Neural progenitor cell (in vitro differentiated cells): ENCODE measurements at regions not wholly inside any gene's neighbourhood (a gene's known extent, or its start where the extent isn't known, plus 50 kb on each side); places are given as distances from the start of the nearest gene placed in this dataset.

Source experiments
- DNase-seq: peaks from one replicate; pipeline ENCODE4 v3.0.0-alpha.2; 2016; ENCODE audit warnings: low spot score
- H2AFZ ChIP-seq: fragments of 200-600 bp; sonication (generic); replicated peaks from 2 replicates; pipeline ENCODE4 v1.6.1; 2016; ENCODE audit warnings: antibody characterized with exemption
- H3F3A ChIP-seq: fragments of 200-600 bp; sonication (generic); 2 replicates; pipeline ENCODE4 v1.6.1; 2016; ENCODE audit warnings: antibody characterized with exemption, low read depth
- H3K27ac ChIP-seq: fragments of 200-600 bp; sonication (generic); 2 replicates; pipeline ENCODE4 v1.5.1; 2016; ENCODE audit warnings: mild to moderate bottlenecking
- H3K27me3 ChIP-seq: fragments of 200-600 bp; sonication (generic); 2 replicates; pipeline ENCODE4 v1.6.1; 2016; ENCODE audit warnings: mild to moderate bottlenecking, moderate library complexity
- H3K36me3 ChIP-seq: fragments of 200-600 bp; sonication (generic); 2 replicates; pipeline ENCODE4 v1.5.1; 2016
- H3K4me1 ChIP-seq: fragments of 200-600 bp; sonication (generic); 2 replicates; pipeline ENCODE4 v1.6.1; 2016; ENCODE audit warnings: mixed run types
- H3K4me2 ChIP-seq: fragments of 200-600 bp; sonication (generic); 2 replicates; pipeline ENCODE4 v1.6.1; 2016
- H3K4me3 ChIP-seq: fragments of 200-600 bp; sonication (generic); 2 replicates; pipeline ENCODE4 v1.5.1; 2016
- H3K79me2 ChIP-seq: fragments of 200-600 bp; sonication (generic); 2 replicates; pipeline ENCODE4 v1.6.1; 2016; ENCODE audit warnings: low read depth
- H3K9ac ChIP-seq: fragments of 200-600 bp; sonication (generic); 2 replicates; pipeline ENCODE4 v1.6.1; 2016
- H3K9me3 ChIP-seq: fragments of 200-600 bp; sonication (generic); 2 replicates; pipeline ENCODE4 v1.5.1; 2016; ENCODE audit warnings: low read depth
- H4K20me1 ChIP-seq: fragments of 200-600 bp; sonication (generic); 2 replicates; pipeline ENCODE4 v1.6.1; 2016; ENCODE audit warnings: low read depth
- H3K27ac Mint-ChIP-seq: 3 replicates; pipeline ENCODE4 v1.8.0; 2021; ENCODE audit warnings: mixed read lengths
- H3K27me3 Mint-ChIP-seq: 2 replicates; pipeline ENCODE4 v1.8.0; 2022; ENCODE audit warnings: low read depth, mild to moderate bottlenecking, inconsistent platforms, moderate library complexity, mixed read lengths; ENCODE audit not compliant: insufficient read depth
- H3K36me3 Mint-ChIP-seq: 3 replicates; pipeline ENCODE4 v1.8.0; 2021; ENCODE audit warnings: mixed read lengths
- H3K4me1 Mint-ChIP-seq: 3 replicates; pipeline ENCODE4 v1.8.0; 2021; ENCODE audit warnings: mixed read lengths
- H3K4me3 Mint-ChIP-seq: 3 replicates; pipeline ENCODE4 v1.8.0; 2021; ENCODE audit warnings: mild to moderate bottlenecking, moderate library complexity, mixed read lengths
- H3K9me3 Mint-ChIP-seq: 3 replicates; pipeline ENCODE4 v1.8.0; 2020; ENCODE audit warnings: mixed read lengths
- CTCF ChIP-seq: fragments of 200-600 bp; sonication (generic); IDR thresholded peaks from 2 replicates; pipeline ENCODE4 v1.5.1; 2017; ENCODE audit warnings: antibody characterized with exemption, mild to moderate bottlenecking
- EZH2 ChIP-seq: fragments of 200-600 bp; sonication (generic); IDR thresholded peaks from 2 replicates; pipeline ENCODE4 v1.6.1; 2017; ENCODE audit warnings: antibody characterized with exemption, mild to moderate bottlenecking, moderate library complexity
- EZH2phosphoT487 ChIP-seq: fragments of 200-600 bp; sonication (generic); IDR thresholded peaks from 2 replicates; pipeline ENCODE4 v1.6.1; 2017; ENCODE audit warnings: antibody characterized with exemption

- Histone ChIP-seq H3K4me2 (no peak overlapping the region), H2AFZ (no peak overlapping the region), H3K4me3 (no peak overlapping the region), H3K9ac (no peak overlapping the region), H3K9me3 (no peaks in the 10 kb centered on the region), H3K4me1 (no peaks in the 10 kb centered on the region), H3K36me3 (no peaks in the 10 kb centered on the region), H3K79me2 (no peaks in the 10 kb centered on the region), H3K27ac (no peak overlapping the region), H3F3A (no peaks in the 10 kb centered on the region), H4K20me1 (no peaks in the 10 kb centered on the region), H3K27me3 (no peaks in the 10 kb centered on the region)
- H3K27ac Mint-ChIP-seq, result no peak overlapping the region
- peaks cover 10% of the 10 kb centered on the region for H3K4me1 Mint-ChIP-seq
- H3K36me3 Mint-ChIP-seq, result no peaks in the 10 kb centered on the region
- TF ChIP-seq CTCF, result no peak
- TF ChIP-seq EZH2, result no peak
- TF ChIP-seq EZH2phosphoT487, result no peak
- peaks cover 5% of the 10 kb centered on the region for H3K27me3 Mint-ChIP-seq
- H3K4me3 Mint-ChIP-seq, result no peak overlapping the region
- no peaks in the 10 kb centered on the region for H3K9me3 Mint-ChIP-seq
- no peak for DNase-seq
Observed at GRCh38 chr6:104574135-104574750, 285.5 kb downstream of the HACE1 start.

GRCh38 chr6:104573350-104573749 lies 286.4 kb downstream of the HACE1 start:
- H3K4me1 ChIP-seq, result no peaks in the 10 kb centered on the region
- no peaks in the 10 kb centered on the region for H3K27me3 ChIP-seq
- H3K36me3 ChIP-seq, result no peaks in the 10 kb centered on the region
- no peaks in the 10 kb centered on the region for H3K36me3 Mint-ChIP-seq
- no peaks in the 10 kb centered on the region for H4K20me1 ChIP-seq
- no peaks in the 10 kb centered on the region for H3F3A ChIP-seq
- no peak overlapping the region for H3K4me2 ChIP-seq
- no peak overlapping the region for H2AFZ ChIP-seq
- no peak overlapping the region for H3K27ac Mint-ChIP-seq
- no peak for DNase-seq
- peaks cover 10% of the 10 kb centered on the region for H3K4me1 Mint-ChIP-seq
- H3K79me2 ChIP-seq, result no peaks in the 10 kb centered on the region
- no peak overlapping the region for H3K4me3 ChIP-seq
- no peak overlapping the region for H3K9ac ChIP-seq
- TF ChIP-seq EZH2phosphoT487, result no peak
- no peak for TF ChIP-seq CTCF
- no peak for TF ChIP-seq EZH2
- H3K27me3 Mint-ChIP-seq, result peaks cover 5% of the 10 kb centered on the region
- H3K27ac ChIP-seq, result no peak overlapping the region
- H3K9me3 ChIP-seq, result no peaks in the 10 kb centered on the region
- H3K9me3 Mint-ChIP-seq, result no peaks in the 10 kb centered on the region
- H3K4me3 Mint-ChIP-seq, result no peak overlapping the region

GRCh38 chr6:104572901-104573300 lies 286.8 kb downstream of the HACE1 start:
- H3K4me1 ChIP-seq, result no peaks in the 10 kb centered on the region
- no peak overlapping the region for H3K4me2 ChIP-seq
- H3F3A ChIP-seq, result no peaks in the 10 kb centered on the region
- Mint-ChIP-seq H3K4me3 (no peak overlapping the region), H3K9me3 (no peaks in the 10 kb centered on the region), H3K27ac (no peak overlapping the region), H3K36me3 (no peaks in the 10 kb centered on the region), H3K27me3 (peaks cover 5% of the 10 kb centered on the region), H3K4me1 (peaks cover 10% of the 10 kb centered on the region)
- no peaks in the 10 kb centered on the region for H3K9me3 ChIP-seq
- H3K27me3 ChIP-seq, result no peaks in the 10 kb centered on the region
- no peaks in the 10 kb centered on the region for H3K79me2 ChIP-seq
- H3K4me3 ChIP-seq, result no peak overlapping the region
- H3K27ac ChIP-seq, result no peak overlapping the region
- TF ChIP-seq CTCF, result no peak
- TF ChIP-seq EZH2, result no peak
- TF ChIP-seq EZH2phosphoT487, result no peak
- H4K20me1 ChIP-seq, result no peaks in the 10 kb centered on the region
- H3K36me3 ChIP-seq, result no peaks in the 10 kb centered on the region
- H2AFZ ChIP-seq, result no peak overlapping the region
- no peak overlapping the region for H3K9ac ChIP-seq
- DNase-seq, result no peak
